ENCODE measurements at regions not wholly inside any gene's neighbourhood (a gene's known extent, or its start where the extent isn't known, plus 50 kb on each side); places are given as distances from the start of the nearest gene placed in this dataset.
"Not testable (repeated sequence)": the region's sequence is repeated elsewhere in the genome, so short reads cannot be mapped to it uniquely, and the experiment has no call there.

DNA sequence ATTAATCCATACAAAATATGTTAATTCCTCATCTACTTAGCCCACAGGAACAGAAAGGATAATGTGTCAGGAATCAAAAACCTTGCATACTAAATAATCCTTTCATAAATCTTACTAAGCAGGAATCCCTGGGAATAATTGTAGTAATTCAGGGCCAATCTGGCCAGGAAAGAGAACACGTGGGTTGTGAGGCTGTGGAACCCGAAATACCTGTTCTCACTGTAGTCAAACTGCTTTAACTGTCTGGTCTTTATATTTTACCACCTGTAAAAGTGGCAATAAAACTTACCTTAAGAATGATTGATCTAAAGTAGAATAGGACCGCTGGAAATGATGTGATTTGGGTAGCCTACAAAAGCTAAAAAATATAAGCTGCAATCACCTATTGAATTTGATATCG lies 1620.9 kb downstream of the STIM2 start:
- TF ChIP-seq, protein P1, sequence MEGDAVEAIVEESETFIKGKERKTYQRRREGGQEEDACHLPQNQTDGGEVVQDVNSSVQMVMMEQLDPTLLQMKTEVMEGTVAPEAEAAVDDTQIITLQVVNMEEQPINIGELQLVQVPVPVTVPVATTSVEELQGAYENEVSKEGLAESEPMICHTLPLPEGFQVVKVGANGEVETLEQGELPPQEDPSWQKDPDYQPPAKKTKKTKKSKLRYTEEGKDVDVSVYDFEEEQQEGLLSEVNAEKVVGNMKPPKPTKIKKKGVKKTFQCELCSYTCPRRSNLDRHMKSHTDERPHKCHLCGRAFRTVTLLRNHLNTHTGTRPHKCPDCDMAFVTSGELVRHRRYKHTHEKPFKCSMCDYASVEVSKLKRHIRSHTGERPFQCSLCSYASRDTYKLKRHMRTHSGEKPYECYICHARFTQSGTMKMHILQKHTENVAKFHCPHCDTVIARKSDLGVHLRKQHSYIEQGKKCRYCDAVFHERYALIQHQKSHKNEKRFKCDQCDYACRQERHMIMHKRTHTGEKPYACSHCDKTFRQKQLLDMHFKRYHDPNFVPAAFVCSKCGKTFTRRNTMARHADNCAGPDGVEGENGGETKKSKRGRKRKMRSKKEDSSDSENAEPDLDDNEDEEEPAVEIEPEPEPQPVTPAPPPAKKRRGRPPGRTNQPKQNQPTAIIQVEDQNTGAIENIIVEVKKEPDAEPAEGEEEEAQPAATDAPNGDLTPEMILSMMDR (IDR thresholded peaks at IDR 0.05; ENCODE audit: insufficient read depth, low read length, poor library complexity, severe bottlenecking): no peak
- no peaks in the 10 kb centered on the region for H3K36me3 ChIP-seq (ENCODE audit: control insufficient read depth, insufficient read depth, low read length)
- H3K27me3 ChIP-seq (replicated peaks; ENCODE audit: control insufficient read depth, insufficient read depth, low read length): no peaks in the 10 kb centered on the region
- H3K4me3 ChIP-seq (replicated peaks; ENCODE audit: low read depth, low read length): no peak overlapping the region
- no peak for DNase-seq (ENCODE audit: extremely low read depth, insufficient read length)

DNA sequence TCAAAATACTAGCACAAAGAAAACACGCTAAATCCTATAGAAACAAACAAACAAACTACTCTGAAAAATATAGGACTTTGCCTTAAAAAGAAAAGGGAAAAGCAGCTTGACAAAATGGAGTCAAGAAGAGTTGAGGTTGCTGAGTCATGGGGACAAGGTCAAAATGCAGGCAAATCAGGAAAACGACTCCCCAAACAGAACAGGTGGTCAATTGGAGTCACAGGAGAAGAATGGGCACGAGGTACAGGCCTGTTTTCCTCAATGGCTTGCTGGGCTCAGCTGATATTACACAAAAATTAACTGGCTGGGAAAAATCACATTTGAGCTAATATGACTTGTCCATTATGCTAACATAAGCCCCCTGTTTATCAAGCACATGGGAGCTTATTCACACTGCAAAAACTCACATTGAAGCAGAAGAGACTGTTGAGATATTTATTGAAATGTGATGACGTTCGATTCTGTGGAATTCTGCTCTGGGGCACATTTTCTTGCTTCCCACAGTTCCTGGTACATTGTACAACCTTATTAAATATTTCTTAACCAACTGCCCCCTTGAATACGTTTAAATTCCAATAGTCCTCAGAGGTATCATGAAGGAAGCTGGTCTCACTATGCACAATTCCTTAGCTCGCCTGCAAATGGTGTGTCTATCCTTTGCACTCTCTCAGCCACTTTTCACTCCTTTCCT lies 1622.1 kb downstream of the STIM2 start:
- no peak for DNase-seq (ENCODE audit: extremely low read depth, insufficient read length)
- TF ChIP-seq, protein P1 (IDR thresholded peaks at IDR 0.05; ENCODE audit: insufficient read depth, low read length, poor library complexity, severe bottlenecking): no peak
- Histone ChIP-seq H3K36me3 (ENCODE audit: control insufficient read depth, insufficient read depth, low read length) (no peaks in the 10 kb centered on the region), H3K4me3 (replicated peaks; ENCODE audit: low read depth, low read length) (no peak overlapping the region), H3K27me3 (replicated peaks; ENCODE audit: control insufficient read depth, insufficient read depth, low read length) (no peaks in the 10 kb centered on the region)

DNA sequence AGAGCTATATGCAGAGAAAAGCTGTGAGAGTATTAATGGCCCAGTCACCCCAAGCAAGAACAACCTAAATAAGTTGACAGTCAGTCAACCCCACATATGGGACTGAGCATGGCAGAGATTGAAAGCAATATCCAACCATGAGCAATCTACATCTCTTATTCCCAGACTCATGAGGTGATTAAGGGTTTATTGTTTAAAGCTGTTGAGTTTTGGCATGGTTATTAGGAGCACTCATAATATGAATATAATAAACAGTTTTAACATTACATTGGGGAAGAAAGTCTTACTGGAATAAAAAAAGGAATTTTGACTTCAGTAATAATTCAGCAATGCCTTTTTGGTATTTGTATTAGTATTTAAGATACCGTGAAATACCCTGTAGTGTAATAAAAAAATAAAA lies 1627.4 kb downstream of the STIM2 start:
- H3K36me3 ChIP-seq (ENCODE audit: control insufficient read depth, insufficient read depth, low read length): no peaks in the 10 kb centered on the region
- H3K27me3 ChIP-seq (replicated peaks; ENCODE audit: control insufficient read depth, insufficient read depth, low read length): no peaks in the 10 kb centered on the region
- H3K4me3 ChIP-seq (replicated peaks; ENCODE audit: low read depth, low read length): no peak overlapping the region
- DNase-seq (ENCODE audit: extremely low read depth, insufficient read length): no peak
- TF ChIP-seq, protein P1 (IDR thresholded peaks at IDR 0.05; ENCODE audit: insufficient read depth, low read length, poor library complexity, severe bottlenecking): no peak

DNA sequence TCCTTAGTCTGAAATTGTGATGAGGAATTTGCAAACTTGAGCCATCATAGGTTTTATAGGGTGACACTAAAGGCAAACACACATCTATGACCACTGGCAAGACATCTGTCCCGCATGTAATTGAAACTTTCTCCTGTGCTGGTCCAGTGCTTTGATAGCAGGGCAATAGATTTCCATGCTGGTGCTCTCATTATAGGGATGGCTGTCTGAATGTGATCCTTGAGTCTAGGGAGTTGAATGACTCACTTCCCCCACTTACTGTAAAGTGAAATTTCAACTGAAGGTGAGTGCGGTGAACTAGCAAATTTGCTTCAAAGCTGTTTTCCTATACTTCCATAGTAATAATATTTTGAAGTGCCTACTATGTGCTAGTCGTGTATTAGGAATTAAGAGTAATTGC lies 1630.0 kb downstream of the STIM2 start:
- TF ChIP-seq, protein P1 (IDR thresholded peaks at IDR 0.05; ENCODE audit: insufficient read depth, low read length, poor library complexity, severe bottlenecking): no peak
- no peaks in the 10 kb centered on the region for H3K27me3 ChIP-seq (replicated peaks; ENCODE audit: control insufficient read depth, insufficient read depth, low read length)
- no peaks in the 10 kb centered on the region for H3K36me3 ChIP-seq (ENCODE audit: control insufficient read depth, insufficient read depth, low read length)
- no peak overlapping the region for H3K4me3 ChIP-seq (replicated peaks; ENCODE audit: low read depth, low read length)
- DNase-seq (ENCODE audit: extremely low read depth, insufficient read length): no peak

DNA sequence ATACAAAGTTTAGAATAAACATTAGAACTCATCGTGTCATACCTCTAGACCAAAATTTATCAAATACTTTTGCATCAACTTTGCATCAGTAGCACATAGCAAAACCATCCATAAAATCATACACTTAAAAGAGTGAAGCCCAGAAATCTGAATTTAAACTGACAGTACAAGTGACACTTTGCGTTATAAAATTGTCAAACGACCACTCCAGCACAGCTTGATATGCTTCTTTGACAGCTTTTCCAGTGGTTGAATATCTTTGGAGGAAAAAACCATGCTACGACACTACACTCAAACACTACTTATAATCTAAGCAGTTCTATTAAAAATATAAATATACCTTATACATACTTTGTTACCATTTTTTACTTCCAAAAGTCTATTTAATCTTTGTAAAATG lies 1644.4 kb downstream of the STIM2 start:
- Histone ChIP-seq H3K27me3 (replicated peaks; ENCODE audit: control insufficient read depth, insufficient read depth, low read length) (no peaks in the 10 kb centered on the region), H3K36me3 (ENCODE audit: control insufficient read depth, insufficient read depth, low read length) (no peaks in the 10 kb centered on the region), H3K4me3 (replicated peaks; ENCODE audit: low read depth, low read length) (no peak overlapping the region)
- DNase-seq (ENCODE audit: extremely low read depth, insufficient read length): no peak
- TF ChIP-seq, protein P1 (IDR thresholded peaks at IDR 0.05; ENCODE audit: insufficient read depth, low read length, poor library complexity, severe bottlenecking): no peak

DNA sequence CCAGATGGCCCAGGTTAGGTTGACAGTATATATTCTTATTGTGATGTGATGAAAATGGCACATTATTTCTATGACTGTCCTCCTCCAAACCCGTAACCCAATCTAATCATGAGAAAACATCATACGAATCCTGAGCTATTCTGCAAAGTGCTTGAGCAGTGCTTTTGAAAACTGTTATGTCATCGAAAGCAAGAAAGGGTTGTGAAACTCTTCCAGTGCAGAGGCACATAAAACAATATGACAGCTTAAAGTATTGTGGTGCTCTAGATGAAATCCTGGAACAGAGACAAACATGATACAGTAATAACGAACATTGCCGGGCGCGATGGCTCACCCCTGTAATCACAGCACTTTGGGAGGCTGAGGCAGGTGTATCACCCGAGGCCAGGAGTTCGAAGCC lies 1648.0 kb downstream of the STIM2 start:
- DNase-seq (ENCODE audit: extremely low read depth, insufficient read length): no peak
- no peaks in the 10 kb centered on the region for H3K27me3 ChIP-seq (replicated peaks; ENCODE audit: control insufficient read depth, insufficient read depth, low read length)
- TF ChIP-seq, protein P1 (IDR thresholded peaks at IDR 0.05; ENCODE audit: insufficient read depth, low read length, poor library complexity, severe bottlenecking): no peak
- H3K4me3 ChIP-seq (replicated peaks; ENCODE audit: low read depth, low read length): no peak overlapping the region
- no peaks in the 10 kb centered on the region for H3K36me3 ChIP-seq (ENCODE audit: control insufficient read depth, insufficient read depth, low read length)

DNA sequence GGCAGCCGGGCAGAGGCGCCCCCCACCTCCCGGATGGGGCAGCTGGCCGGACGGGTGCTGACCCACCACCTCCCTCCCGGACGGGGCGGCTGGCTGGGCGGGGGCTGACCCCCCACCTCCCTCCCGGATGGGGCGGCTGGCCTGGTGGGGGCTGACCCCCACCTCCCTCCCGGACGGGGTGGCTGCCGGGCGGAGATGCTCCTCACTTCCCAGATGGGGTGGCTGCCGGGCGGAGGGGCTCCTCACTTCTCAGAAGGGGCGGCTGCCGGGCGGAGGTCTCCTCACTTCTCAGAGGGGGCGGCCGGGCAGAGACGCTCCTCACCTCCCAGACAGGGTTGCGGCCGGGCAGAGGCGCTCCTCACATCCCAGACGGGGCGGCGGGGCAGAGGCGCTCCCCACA lies 1654.1 kb downstream of the STIM2 start:
- H3K36me3 ChIP-seq (ENCODE audit: control insufficient read depth, insufficient read depth, low read length); H3K27me3 ChIP-seq (replicated peaks; ENCODE audit: control insufficient read depth, insufficient read depth, low read length); H3K4me3 ChIP-seq (replicated peaks; ENCODE audit: low read depth, low read length); DNase-seq (ENCODE audit: extremely low read depth, insufficient read length): not testable (repeated sequence)
